HEK293 (cell line): ENCODE measurements at regions not wholly inside any gene's neighbourhood (a gene's known extent, or its start where the extent isn't known, plus 50 kb on each side); places are given as distances from the start of the nearest gene placed in this dataset.

Source experiments
- CTCF ChIA-PET: fragments of 350-600 bp; formaldehyde crosslinking; extraction: SDS; loops from one replicate; lab custom pipeline; 2021; ENCODE audit warnings: antibody characterized with exemption; lab: Yijun Ruan, JAX
- POLR2A ChIA-PET: fragments of 300-600 bp; formaldehyde crosslinking; extraction: SDS; loops from one replicate; lab custom pipeline; 2020; ENCODE audit warnings: antibody characterized with exemption, inconsistent platforms; lab: Yijun Ruan, JAX
- H3K27ac ChIP-seq: fragments of 200-500 bp; sonication (Bioruptor generic); 2 replicates; pipeline ENCODE4 v1.5.1; 2014; ENCODE audit warnings: low read depth, low read length, control low read depth, inconsistent platforms; ENCODE audit errors: extremely low read depth
- H3K36me3 ChIP-seq, 2 experiments: fragments of 200-500 bp in 1 of 2; sonication (Bioruptor generic) in 1 of 2; 1 replicate in 1 of 2; 2 replicates in 1 of 2; pipeline ENCODE4 v1.5.1; 2014 to 2017; ENCODE audit warnings: inconsistent platforms in 2 of 2, low read length in 2 of 2; ENCODE audit not compliant: control insufficient read depth in 2 of 2, insufficient read depth in 1 of 2
- H3K4me1 ChIP-seq: fragments of 200-500 bp; sonication (Bioruptor generic); 2 replicates; pipeline ENCODE4 v1.5.1; 2014; ENCODE audit warnings: mild to moderate bottlenecking, low read length, inconsistent platforms; ENCODE audit not compliant: control insufficient read depth, insufficient read depth
- H3K4me3 ChIP-seq: 2 replicates; pipeline ENCODE4 v1.5.1; 2011; ENCODE audit warnings: low read depth, mild to moderate bottlenecking, control low read depth, low read length, moderate library complexity
- H3K9me3 ChIP-seq: fragments of 200-500 bp; sonication (Bioruptor generic); 2 replicates; pipeline ENCODE4 v1.5.1; 2014; ENCODE audit warnings: low read depth, low read length, inconsistent platforms; ENCODE audit not compliant: control insufficient read depth, insufficient read depth
- BCL11A ChIP-seq: fragments of 450-650 bp; formaldehyde crosslinking; IDR thresholded peaks from 2 replicates; pipeline ENCODE4 v1.5.1; 2016; ENCODE audit warnings: low read depth, missing biosample characterization, missing genetic modification characterization
- KLF17 ChIP-seq: fragments of 450-650 bp; formaldehyde crosslinking; IDR thresholded peaks from 2 replicates; pipeline ENCODE4 v1.5.1; 2016; ENCODE audit warnings: missing biosample characterization, missing genetic modification characterization
- SCRT2 ChIP-seq: fragments of 450-650 bp; formaldehyde crosslinking; IDR thresholded peaks from 2 replicates; pipeline ENCODE4 v1.5.1; 2016; ENCODE audit warnings: missing biosample characterization, missing genetic modification characterization
- TRIM28 ChIP-seq: IDR thresholded peaks from 2 replicates; pipeline ENCODE4 v1.6.1; 2011; ENCODE audit warnings: low read length, control low read depth, borderline replicate concordance
- TSHZ1 ChIP-seq: fragments of 450-650 bp; formaldehyde crosslinking; IDR thresholded peaks from 2 replicates; pipeline ENCODE4 v1.5.1; 2016; ENCODE audit warnings: missing biosample characterization, missing genetic modification characterization, borderline replicate concordance
- ZBTB1 ChIP-seq: fragments of 450-650 bp; formaldehyde crosslinking; IDR thresholded peaks from 2 replicates; pipeline ENCODE4 v1.5.1; 2016; ENCODE audit warnings: missing biosample characterization, missing genetic modification characterization
- ZEB2 ChIP-seq: fragments of 450-650 bp; formaldehyde crosslinking; IDR thresholded peaks from 2 replicates; pipeline ENCODE4 v1.5.1; 2016; ENCODE audit warnings: missing biosample characterization, missing genetic modification characterization
- ZNF112 ChIP-seq: fragments of 450-650 bp; formaldehyde crosslinking; IDR thresholded peaks from 2 replicates; pipeline ENCODE4 v1.5.0; 2017; ENCODE audit warnings: missing biosample characterization, missing genetic modification characterization
- ZNF202 ChIP-seq: fragments of 450-650 bp; formaldehyde crosslinking; IDR thresholded peaks from 2 replicates; pipeline ENCODE4 v1.5.1; 2016; ENCODE audit warnings: missing biosample characterization, missing genetic modification characterization, borderline replicate concordance
- ZNF555 ChIP-seq: fragments of 450-650 bp; formaldehyde crosslinking; conservative IDR thresholded peaks from 2 replicates; pipeline ENCODE4 v1.5.1; 2017; ENCODE audit warnings: missing biosample characterization, mild to moderate bottlenecking, missing genetic modification characterization, inconsistent platforms
- ZNF571 ChIP-seq: fragments of 450-650 bp; formaldehyde crosslinking; IDR thresholded peaks from 2 replicates; pipeline ENCODE4 v1.5.0; 2017; ENCODE audit warnings: missing biosample characterization, missing genetic modification characterization
- ZNF639 ChIP-seq: fragments of 450-650 bp; formaldehyde crosslinking; IDR thresholded peaks from 2 replicates; pipeline ENCODE4 v1.5.1; 2016; ENCODE audit warnings: missing biosample characterization, missing genetic modification characterization
- ZNF670 ChIP-seq: fragments of 450-650 bp; formaldehyde crosslinking; IDR thresholded peaks from 2 replicates; pipeline ENCODE4 v1.5.1; 2016; ENCODE audit warnings: missing biosample characterization, missing genetic modification characterization, low read depth
- ZNF776 ChIP-seq: fragments of 450-650 bp; formaldehyde crosslinking; IDR thresholded peaks from 2 replicates; pipeline ENCODE4 v1.5.0; 2017; ENCODE audit warnings: missing biosample characterization, missing genetic modification characterization, borderline replicate concordance
- ZNF777 ChIP-seq: fragments of 450-650 bp; formaldehyde crosslinking; IDR thresholded peaks from 2 replicates; pipeline ENCODE4 v1.5.1; 2017; ENCODE audit warnings: missing biosample characterization, missing genetic modification characterization, borderline replicate concordance
- ZSCAN5A ChIP-seq: fragments of 450-650 bp; formaldehyde crosslinking; IDR thresholded peaks from 2 replicates; pipeline ENCODE4 v1.5.1; 2016; ENCODE audit warnings: missing biosample characterization, missing genetic modification characterization
- TF ChIP-seq, protein P1 (sequence below): IDR thresholded peaks from 2 replicates; pipeline ENCODE4 v1.6.1; 2011; ENCODE audit warnings: mild to moderate bottlenecking, low read depth, low read length, borderline replicate concordance
- TF ChIP-seq, protein P2 (sequence below): fragments of 450-650 bp; formaldehyde crosslinking; IDR thresholded peaks from 2 replicates; pipeline ENCODE4 v1.5.1; 2016; ENCODE audit warnings: missing biosample characterization, missing genetic modification characterization
- TF ChIP-seq, protein P3 (sequence below): fragments of 450-650 bp; formaldehyde crosslinking; IDR thresholded peaks from 2 replicates; pipeline ENCODE4 v1.5.1; 2016; ENCODE audit warnings: missing biosample characterization, missing genetic modification characterization
- TF ChIP-seq, protein P4 (sequence below): fragments of 450-650 bp; formaldehyde crosslinking; IDR thresholded peaks from 2 replicates; pipeline ENCODE4 v1.5.1; 2017; ENCODE audit warnings: missing biosample characterization, missing genetic modification characterization
- TF ChIP-seq, protein P5 (sequence below): fragments of 450-650 bp; formaldehyde crosslinking; IDR thresholded peaks from 2 replicates; pipeline ENCODE4 v1.5.1; 2016; ENCODE audit warnings: missing biosample characterization, missing genetic modification characterization, borderline replicate concordance

- TF ChIP-seq, protein P1, sequence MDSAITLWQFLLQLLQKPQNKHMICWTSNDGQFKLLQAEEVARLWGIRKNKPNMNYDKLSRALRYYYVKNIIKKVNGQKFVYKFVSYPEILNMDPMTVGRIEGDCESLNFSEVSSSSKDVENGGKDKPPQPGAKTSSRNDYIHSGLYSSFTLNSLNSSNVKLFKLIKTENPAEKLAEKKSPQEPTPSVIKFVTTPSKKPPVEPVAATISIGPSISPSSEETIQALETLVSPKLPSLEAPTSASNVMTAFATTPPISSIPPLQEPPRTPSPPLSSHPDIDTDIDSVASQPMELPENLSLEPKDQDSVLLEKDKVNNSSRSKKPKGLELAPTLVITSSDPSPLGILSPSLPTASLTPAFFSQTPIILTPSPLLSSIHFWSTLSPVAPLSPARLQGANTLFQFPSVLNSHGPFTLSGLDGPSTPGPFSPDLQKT = no peak
- TF ChIP-seq SCRT2 = no peak
Observed at GRCh38 chr4:34512616-34513015, 1731.7 kb downstream of the ARAP2 start (continued).

DNA sequence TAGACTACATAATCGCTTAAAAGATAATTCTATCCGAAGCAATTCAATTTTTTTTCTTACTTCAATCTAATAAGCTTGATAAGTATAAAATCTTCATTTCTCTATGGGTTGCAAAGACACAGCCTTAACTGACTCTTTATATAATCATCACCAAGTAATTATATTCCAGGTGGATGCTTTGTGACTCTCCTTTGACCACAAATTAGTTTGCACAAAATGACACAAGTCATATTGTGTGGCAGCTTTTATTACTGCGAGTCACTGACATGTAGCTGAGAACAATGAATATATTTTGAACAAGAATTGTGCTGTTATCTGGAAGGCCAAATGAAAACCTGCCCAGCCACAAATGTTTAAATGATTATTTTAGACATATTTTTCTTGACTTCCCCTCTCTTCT, 1727.8 kb downstream of the ARAP2 start:
- Histone ChIP-seq H3K27ac (no peak overlapping the region), H3K4me1 (no peaks in the 10 kb centered on the region), H3K4me3 (no peak overlapping the region), H3K36me3 (no peaks in the 10 kb centered on the region), H3K9me3 (no peaks in the 10 kb centered on the region)
- POLR2A ChIA-PET = no interaction called here
- CTCF ChIA-PET = no interaction called here
- TF ChIP-seq ZNF555 (tag by site-specific recombination) = no peak
- TF ChIP-seq ZNF112 (tag by site-specific recombination) = no peak
- no peak for TF ChIP-seq ZBTB1
- no peak for TF ChIP-seq ZNF202 (tag by site-specific recombination)
- no peak for TF ChIP-seq BCL11A (tag by site-specific recombination)
- TF ChIP-seq ZNF670 (tag by site-specific recombination) = no peak
- TF ChIP-seq ZNF571 (tag by site-specific recombination) = no peak
- TF ChIP-seq ZNF777 (tag by site-specific recombination) = no peak
- no peak for TF ChIP-seq ZEB2 (tag by site-specific recombination)
- TF ChIP-seq, protein P2, sequence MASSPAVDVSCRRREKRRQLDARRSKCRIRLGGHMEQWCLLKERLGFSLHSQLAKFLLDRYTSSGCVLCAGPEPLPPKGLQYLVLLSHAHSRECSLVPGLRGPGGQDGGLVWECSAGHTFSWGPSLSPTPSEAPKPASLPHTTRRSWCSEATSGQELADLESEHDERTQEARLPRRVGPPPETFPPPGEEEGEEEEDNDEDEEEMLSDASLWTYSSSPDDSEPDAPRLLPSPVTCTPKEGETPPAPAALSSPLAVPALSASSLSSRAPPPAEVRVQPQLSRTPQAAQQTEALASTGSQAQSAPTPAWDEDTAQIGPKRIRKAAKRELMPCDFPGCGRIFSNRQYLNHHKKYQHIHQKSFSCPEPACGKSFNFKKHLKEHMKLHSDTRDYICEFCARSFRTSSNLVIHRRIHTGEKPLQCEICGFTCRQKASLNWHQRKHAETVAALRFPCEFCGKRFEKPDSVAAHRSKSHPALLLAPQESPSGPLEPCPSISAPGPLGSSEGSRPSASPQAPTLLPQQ (tag by site-specific recombination) = no peak
- no peak for TF ChIP-seq KLF17 (tag by site-specific recombination)
- TF ChIP-seq ZNF639 (tag by site-specific recombination) = no peak
- TF ChIP-seq, protein P3, sequence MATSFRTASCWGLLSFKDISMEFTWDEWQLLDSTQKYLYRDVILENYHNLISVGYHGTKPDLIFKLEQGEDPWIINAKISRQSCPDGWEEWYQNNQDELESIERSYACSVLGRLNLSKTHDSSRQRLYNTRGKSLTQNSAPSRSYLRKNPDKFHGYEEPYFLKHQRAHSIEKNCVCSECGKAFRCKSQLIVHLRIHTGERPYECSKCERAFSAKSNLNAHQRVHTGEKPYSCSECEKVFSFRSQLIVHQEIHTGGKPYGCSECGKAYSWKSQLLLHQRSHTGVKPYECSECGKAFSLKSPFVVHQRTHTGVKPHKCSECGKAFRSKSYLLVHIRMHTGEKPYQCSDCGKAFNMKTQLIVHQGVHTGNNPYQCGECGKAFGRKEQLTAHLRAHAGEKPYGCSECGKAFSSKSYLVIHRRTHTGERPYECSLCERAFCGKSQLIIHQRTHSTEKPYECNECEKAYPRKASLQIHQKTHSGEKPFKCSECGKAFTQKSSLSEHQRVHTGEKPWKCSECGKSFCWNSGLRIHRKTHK (tag by site-specific recombination) = no peak
- TF ChIP-seq, protein P4, sequence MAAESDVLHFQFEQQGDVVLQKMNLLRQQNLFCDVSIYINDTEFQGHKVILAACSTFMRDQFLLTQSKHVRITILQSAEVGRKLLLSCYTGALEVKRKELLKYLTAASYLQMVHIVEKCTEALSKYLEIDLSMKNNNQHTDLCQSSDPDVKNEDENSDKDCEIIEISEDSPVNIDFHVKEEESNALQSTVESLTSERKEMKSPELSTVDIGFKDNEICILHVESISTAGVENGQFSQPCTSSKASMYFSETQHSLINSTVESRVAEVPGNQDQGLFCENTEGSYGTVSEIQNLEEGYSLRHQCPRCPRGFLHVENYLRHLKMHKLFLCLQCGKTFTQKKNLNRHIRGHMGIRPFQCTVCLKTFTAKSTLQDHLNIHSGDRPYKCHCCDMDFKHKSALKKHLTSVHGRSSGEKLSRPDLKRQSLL (tag by site-specific recombination) = no peak
- TF ChIP-seq TRIM28 = no peak
- no peak for TF ChIP-seq TSHZ1 (tag by site-specific recombination)
- TF ChIP-seq, protein P5, sequence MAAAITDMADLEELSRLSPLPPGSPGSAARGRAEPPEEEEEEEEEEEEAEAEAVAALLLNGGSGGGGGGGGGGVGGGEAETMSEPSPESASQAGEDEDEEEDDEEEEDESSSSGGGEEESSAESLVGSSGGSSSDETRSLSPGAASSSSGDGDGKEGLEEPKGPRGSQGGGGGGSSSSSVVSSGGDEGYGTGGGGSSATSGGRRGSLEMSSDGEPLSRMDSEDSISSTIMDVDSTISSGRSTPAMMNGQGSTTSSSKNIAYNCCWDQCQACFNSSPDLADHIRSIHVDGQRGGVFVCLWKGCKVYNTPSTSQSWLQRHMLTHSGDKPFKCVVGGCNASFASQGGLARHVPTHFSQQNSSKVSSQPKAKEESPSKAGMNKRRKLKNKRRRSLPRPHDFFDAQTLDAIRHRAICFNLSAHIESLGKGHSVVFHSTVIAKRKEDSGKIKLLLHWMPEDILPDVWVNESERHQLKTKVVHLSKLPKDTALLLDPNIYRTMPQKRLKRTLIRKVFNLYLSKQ (tag by site-specific recombination) = no peak
- no peak for TF ChIP-seq ZSCAN5A
- no peak for TF ChIP-seq ZNF776 (tag by site-specific recombination)
- TF ChIP-seq, all 188 proteins: peak for 0
